ENCODE measurements at regions not wholly inside any gene's neighbourhood (a gene's known extent, or its start where the extent isn't known, plus 50 kb on each side); places are given as distances from the start of the nearest gene placed in this dataset.

DNA sequence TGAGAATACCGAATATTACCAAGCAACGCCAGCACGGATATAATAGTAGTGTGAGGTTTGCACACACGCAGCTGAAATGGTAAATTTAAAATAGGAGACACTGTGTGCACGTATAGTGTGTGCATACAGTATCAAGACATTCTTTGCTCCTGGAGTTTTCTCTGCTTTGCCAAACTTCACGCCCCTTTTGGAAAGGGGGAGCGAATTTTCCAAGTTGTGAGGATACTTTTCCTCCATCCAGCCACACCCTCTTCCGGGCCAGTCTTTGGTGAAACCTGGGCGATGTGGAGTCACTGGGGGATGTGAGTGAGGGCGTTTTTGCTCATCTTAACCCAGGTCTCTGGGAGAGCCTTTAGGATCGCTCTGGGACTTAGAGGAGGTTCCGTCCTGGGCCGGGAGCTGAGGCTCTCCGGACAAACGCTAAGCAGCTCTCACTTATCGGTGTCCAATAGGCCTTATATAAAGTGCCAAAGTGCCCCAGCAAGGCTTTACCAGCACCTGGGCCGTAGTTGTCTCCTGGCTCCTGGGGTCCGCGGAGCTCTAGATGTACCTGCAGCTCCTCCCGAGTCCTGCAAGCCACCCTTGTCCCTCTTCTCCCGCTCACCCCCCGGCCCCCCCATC lies 160.0 kb upstream of the MKI67 start:
- DNase-seq, result no peak

DNA sequence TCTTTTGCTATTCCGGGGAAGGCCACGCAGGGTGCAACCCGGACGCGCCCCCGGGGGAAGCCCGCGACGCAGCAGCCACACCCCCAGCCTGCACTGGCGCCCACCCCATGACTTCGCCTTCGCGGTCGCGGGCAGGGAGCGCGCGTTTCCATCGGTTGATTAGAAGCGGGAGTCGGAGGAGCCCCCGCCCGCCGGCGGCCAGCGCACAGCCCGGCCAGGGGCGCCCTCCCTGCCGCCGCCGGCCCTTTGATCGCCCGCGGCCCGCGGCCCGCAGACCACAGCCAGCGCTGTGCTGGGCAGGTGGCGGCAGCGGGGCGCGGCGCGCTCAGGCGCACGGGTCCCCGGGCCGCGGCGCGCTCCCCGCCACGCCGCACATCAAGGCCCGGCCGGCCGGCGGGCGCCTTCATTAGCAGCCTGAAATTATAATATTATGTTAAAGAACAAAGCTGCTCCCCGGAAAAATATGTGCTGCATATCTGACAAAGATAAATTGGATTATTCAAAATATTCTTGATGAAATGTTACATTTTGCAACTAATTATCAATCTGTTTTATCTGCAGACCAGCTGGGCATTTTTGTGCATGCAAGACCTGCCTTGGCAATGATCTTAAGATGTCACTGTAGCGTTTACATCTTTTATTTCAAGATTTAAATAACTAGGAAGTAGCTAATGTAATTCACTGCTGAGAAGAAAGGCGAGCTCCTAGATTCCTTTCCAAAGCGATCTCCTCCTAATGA lies 160.7 kb upstream of the MKI67 start:
- no peak for DNase-seq

GRCh38 chr10:128287921-128288320 lies 161.7 kb upstream of the MKI67 start:
- no peak for DNase-seq

- no peak for DNase-seq
These were observed 163.4 kb upstream of the MKI67 start for GRCh38 chr10:128289621-128290020.

DNA sequence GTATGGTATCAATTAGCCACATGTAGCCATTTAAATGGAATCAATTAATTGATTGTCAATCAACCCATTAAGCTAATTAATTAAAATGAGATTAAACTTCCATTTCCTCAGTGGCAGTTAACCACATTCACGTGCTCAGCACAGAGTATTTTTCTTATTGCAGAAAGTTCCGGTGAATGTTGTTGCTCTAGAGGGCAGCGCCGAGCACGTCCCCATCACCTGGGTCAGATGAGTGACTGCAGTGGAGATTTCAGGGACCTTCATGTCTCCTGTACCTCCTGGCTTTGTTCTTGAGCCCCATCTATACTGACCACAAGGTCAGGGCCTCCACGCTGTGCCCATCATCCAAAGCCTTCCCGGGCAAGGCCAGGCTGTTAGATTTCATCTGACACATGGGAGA lies 168.8 kb upstream of the MKI67 start:
- no peak for DNase-seq

GRCh38 chr10:128296253-128297007 lies 170.2 kb upstream of the MKI67 start:
- DNase-seq, result no peak

GRCh38 chr10:128297709-128298378 lies 171.6 kb upstream of the MKI67 start:
- DNase-seq, result no peak

- DNase-seq, result no peak
These were observed 172.4 kb upstream of the MKI67 start for GRCh38 chr10:128298587-128298986.

DNA sequence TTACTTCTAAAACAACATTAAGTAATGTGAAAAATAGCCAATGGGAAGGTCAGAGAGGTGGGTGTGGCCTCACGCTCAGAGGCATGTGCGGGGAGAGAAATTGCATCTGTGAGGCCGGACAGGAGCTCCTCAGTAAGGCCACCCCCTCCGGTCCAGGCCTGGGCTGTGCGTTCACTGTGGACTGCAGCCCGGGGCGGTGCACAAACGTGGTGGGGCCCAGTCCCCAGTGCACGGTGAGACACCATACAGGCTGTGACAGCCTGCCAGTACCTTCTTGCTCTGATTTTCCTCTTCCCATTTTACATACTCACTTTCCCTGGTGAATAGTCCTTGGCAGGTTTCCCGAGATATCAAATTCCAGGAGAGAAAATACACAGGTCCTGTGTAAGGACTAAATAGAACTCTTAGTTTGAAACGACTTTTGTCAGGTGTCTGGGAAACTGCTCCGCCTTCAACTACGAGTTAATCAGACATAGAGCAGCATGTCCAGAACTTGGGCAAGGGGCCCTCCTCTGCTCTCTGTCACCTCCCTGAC lies 174.1 kb upstream of the MKI67 start:
- DNase-seq, result no peak

DNA sequence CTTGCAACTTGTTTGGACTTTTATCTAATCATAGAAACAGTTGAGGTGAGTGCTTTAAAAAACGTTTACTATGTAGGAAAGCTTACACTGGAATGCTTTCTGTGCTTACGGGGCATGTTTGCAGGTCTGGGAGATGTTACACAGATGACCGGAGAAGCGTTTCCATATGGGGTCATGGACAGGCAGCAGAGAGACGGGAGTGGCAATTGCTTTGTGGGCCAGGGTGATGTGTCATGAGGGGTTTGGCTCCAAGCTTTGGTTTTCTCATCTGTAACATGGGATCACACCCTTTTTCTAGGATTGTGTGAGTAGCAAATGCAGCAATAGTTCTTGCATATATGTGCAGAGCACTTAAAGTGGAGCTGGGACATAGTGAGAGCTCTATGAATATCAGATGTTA lies 174.8 kb upstream of the MKI67 start:
- no peak for DNase-seq

DNA sequence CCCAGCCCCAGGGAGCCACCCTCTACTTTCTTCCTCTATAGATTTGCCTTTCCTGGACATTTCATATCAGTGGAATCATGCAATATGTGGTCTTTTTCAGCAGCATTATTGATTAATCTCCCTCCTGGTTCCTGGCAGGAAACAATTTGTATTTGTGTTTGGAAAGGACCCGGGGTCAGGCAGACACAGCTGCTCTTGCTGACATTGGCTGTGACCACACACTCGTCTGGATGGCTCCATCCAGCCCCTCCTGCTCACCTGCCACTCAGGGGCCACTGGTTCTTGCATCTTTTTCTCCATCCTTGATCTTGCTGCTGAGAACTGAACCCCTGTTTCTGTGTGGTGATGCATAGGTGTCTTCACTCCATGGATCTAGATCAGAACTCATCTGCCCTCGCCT lies 176.6 kb upstream of the MKI67 start:
- no peak for DNase-seq

GRCh38 chr10:128304271-128304670 lies 178.0 kb upstream of the MKI67 start:
- DNase-seq, result no peak

- no peak for DNase-seq
These were observed 179.6 kb upstream of the MKI67 start for GRCh38 chr10:128305601-128306345.

DNA sequence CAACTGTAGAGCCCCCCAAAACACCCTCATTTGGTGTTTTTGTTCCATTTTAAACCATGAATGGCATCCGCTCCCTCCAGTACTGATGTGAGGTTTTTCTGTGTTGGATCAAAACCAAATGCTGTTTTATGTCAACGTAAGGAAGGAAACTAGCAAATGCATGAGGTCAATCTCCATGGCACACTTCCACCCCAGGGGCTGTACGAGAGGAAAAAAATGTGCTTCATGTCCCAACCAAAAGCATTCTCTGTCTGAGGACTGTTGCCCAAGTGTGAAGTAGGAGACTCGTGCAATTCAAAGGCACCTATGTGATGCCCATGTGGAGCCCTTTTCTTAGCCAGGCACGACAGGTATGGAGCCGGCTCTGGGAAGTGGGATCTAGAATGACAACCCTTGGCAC lies 180.3 kb upstream of the MKI67 start:
- DNase-seq, result no peak

GRCh38 chr10:128306966-128307365 lies 180.7 kb upstream of the MKI67 start:
- DNase-seq, result no peak

GRCh38 chr10:128307820-128308219 lies 181.6 kb upstream of the MKI67 start:
- no peak for DNase-seq

GRCh38 chr10:128310971-128311658 lies 184.9 kb upstream of the MKI67 start:
- no peak for DNase-seq

- no peak for DNase-seq
These were observed 186.0 kb upstream of the MKI67 start for GRCh38 chr10:128312250-128312649.

GRCh38 chr10:128314686-128315085 lies 188.5 kb upstream of the MKI67 start:
- no peak for DNase-seq

- DNase-seq, result no peak
These were observed 190.0 kb upstream of the MKI67 start for GRCh38 chr10:128316121-128316726.

DNA sequence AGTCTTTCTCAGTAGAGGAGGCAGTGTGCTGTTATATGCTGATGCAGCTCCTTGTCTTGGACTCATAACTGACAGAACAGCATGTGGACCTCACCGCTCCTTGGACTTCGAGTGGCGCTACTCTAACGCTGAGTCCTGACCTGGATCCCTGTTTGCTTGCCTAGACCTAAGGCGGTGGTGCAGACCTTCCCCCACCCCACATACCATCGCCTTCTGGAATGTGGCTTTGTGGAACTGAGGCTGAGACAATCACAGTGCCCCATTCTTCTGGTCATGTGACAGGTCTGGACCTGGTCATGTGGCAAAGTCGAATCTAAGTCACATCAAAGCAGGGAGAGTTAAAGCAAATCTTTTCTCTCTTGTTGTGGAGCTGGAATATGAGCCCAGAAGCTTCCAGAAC lies 190.7 kb upstream of the MKI67 start:
- DNase-seq, result no peak

All from NCI-H226 (cell line).